ENCODE measurements at regions not wholly inside any gene's neighbourhood (a gene's known extent, or its start where the extent isn't known, plus 50 kb on each side); places are given as distances from the start of the nearest gene placed in this dataset.

DNA sequence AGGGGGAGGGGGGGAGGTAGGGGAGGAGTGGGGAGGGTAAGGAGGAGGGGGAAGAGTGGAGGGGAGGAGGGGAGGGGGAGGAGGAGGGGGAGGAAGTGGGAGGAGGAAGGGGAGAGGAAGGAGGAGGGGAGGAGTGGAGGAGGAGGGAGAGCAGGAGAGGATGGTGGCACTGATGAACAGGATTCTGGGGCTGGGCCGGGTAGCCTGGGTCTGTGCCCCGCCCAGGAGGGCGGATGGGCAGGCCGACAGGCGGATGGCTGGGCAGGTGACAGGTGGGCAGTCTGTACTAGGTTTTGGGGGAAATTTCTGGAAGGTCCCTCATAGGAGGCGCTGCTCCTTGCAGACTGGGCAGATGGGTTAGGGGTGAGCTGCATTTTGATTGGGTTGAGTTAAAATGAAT lies 66.0 kb upstream of the ADRA2C start:
- TF ChIP-seq POLR2AphosphoS5 (IDR thresholded peaks at IDR 0.05; ENCODE audit: insufficient read depth in 1 of 2, low read depth in 1 of 2) = no peak
- TF ChIP-seq, protein P1, sequence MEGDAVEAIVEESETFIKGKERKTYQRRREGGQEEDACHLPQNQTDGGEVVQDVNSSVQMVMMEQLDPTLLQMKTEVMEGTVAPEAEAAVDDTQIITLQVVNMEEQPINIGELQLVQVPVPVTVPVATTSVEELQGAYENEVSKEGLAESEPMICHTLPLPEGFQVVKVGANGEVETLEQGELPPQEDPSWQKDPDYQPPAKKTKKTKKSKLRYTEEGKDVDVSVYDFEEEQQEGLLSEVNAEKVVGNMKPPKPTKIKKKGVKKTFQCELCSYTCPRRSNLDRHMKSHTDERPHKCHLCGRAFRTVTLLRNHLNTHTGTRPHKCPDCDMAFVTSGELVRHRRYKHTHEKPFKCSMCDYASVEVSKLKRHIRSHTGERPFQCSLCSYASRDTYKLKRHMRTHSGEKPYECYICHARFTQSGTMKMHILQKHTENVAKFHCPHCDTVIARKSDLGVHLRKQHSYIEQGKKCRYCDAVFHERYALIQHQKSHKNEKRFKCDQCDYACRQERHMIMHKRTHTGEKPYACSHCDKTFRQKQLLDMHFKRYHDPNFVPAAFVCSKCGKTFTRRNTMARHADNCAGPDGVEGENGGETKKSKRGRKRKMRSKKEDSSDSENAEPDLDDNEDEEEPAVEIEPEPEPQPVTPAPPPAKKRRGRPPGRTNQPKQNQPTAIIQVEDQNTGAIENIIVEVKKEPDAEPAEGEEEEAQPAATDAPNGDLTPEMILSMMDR (IDR thresholded peaks at IDR 0.05) = no peak
- no peak for TF ChIP-seq POLR2A (IDR thresholded peaks at IDR 0.05)
